NT2/D1 (cell line): ENCODE measurements at regions not wholly inside any gene's neighbourhood (a gene's known extent, or its start where the extent isn't known, plus 50 kb on each side); places are given as distances from the start of the nearest gene placed in this dataset.

Experiments used
- DNase-seq: peaks from one replicate; pipeline ENCODE4 v3.0.0-alpha.2; 2011; ENCODE audit warnings: low read depth, low spot score
- H3K27me3 ChIP-seq: 2 replicates; pipeline ENCODE4 v1.6.0; 2011; ENCODE audit warnings: mild to moderate bottlenecking; ENCODE audit not compliant: insufficient read length, insufficient read depth
- H3K36me3 ChIP-seq: 2 replicates; pipeline ENCODE4 v1.6.1; 2011; ENCODE audit warnings: mild to moderate bottlenecking, low read length, mixed read lengths; ENCODE audit not compliant: insufficient read depth, insufficient read length
- H3K4me1 ChIP-seq: 2 replicates; pipeline ENCODE4 v1.5.1; 2011; ENCODE audit not compliant: insufficient read depth, insufficient read length
- H3K4me3 ChIP-seq: 2 replicates; pipeline ENCODE4 v1.5.1; 2011; ENCODE audit warnings: low read depth; ENCODE audit not compliant: insufficient read length
- H3K9ac ChIP-seq: 2 replicates; pipeline ENCODE4 v1.6.0; 2011; ENCODE audit warnings: low read depth; ENCODE audit not compliant: insufficient read length
- H3K9me3 ChIP-seq: 2 replicates; pipeline ENCODE4 v1.5.1; 2011; ENCODE audit warnings: mild to moderate bottlenecking, low read length; ENCODE audit not compliant: insufficient read depth
- SUZ12 ChIP-seq: IDR thresholded peaks from 2 replicates; pipeline ENCODE4 v1.6.1; 2011; ENCODE audit not compliant: insufficient read length, insufficient read depth; ENCODE audit errors: extremely low read depth
- YY1 ChIP-seq: IDR thresholded peaks from 2 replicates; pipeline ENCODE4 v1.6.1; 2011; ENCODE audit not compliant: insufficient read length, insufficient read depth
- ZNF274 ChIP-seq: IDR thresholded peaks from 2 replicates; pipeline ENCODE4 v1.6.1; 2011; ENCODE audit warnings: mild to moderate bottlenecking, low read depth, low read length

GRCh38 chr9:16043756-16044578 lies 491.1 kb downstream of the CCDC171 start:
- Histone ChIP-seq H3K4me1 (no peaks in the 10 kb centered on the region), H3K27me3 (no peaks in the 10 kb centered on the region), H3K36me3 (no peaks in the 10 kb centered on the region), H3K9ac (no peak overlapping the region), H3K9me3 (no peaks in the 10 kb centered on the region), H3K4me3 (no peak overlapping the region)
- no peak for DNase-seq
- TF ChIP-seq SUZ12 (no peak), YY1 (no peak), ZNF274 (no peak)

- Histone ChIP-seq H3K4me3 (no peak overlapping the region), H3K9me3 (no peaks in the 10 kb centered on the region), H3K9ac (no peak overlapping the region), H3K36me3 (no peaks in the 10 kb centered on the region), H3K27me3 (no peaks in the 10 kb centered on the region), H3K4me1 (no peaks in the 10 kb centered on the region)
- DNase-seq: no peak
- TF ChIP-seq YY1: no peak
These were observed 491.7 kb downstream of the CCDC171 start for GRCh38 chr9:16044579-16044881.

GRCh38 chr9:16045651-16046280 lies 492.9 kb downstream of the CCDC171 start:
- no peak for TF ChIP-seq YY1
- TF ChIP-seq ZNF274: no peak
- no peak overlapping the region for H3K9ac ChIP-seq
- no peak for DNase-seq
- no peaks in the 10 kb centered on the region for H3K4me1 ChIP-seq
- no peaks in the 10 kb centered on the region for H3K36me3 ChIP-seq
- H3K9me3 ChIP-seq: no peaks in the 10 kb centered on the region
- H3K27me3 ChIP-seq: no peaks in the 10 kb centered on the region
- H3K4me3 ChIP-seq: no peak overlapping the region

- TF ChIP-seq SUZ12 (no peak), YY1 (no peak), ZNF274 (no peak)
- DNase-seq: no peak
- no peaks in the 10 kb centered on the region for H3K36me3 ChIP-seq
- no peaks in the 10 kb centered on the region for H3K4me1 ChIP-seq
- H3K27me3 ChIP-seq: no peaks in the 10 kb centered on the region
- H3K9me3 ChIP-seq: no peaks in the 10 kb centered on the region
- no peak overlapping the region for H3K4me3 ChIP-seq
- H3K9ac ChIP-seq: no peak overlapping the region
These were observed 493.9 kb downstream of the CCDC171 start for GRCh38 chr9:16046713-16047112.

GRCh38 chr9:16048129-16048528 lies 495.3 kb downstream of the CCDC171 start:
- no peak overlapping the region for H3K4me3 ChIP-seq

GRCh38 chr9:16052146-16052545 lies 499.3 kb downstream of the CCDC171 start:
- Histone ChIP-seq H3K9me3 (no peaks in the 10 kb centered on the region), H3K4me1 (no peaks in the 10 kb centered on the region), H3K36me3 (no peaks in the 10 kb centered on the region), H3K4me3 (no peak overlapping the region), H3K9ac (no peak overlapping the region), H3K27me3 (no peaks in the 10 kb centered on the region)
- TF ChIP-seq YY1 (no peak), SUZ12 (no peak), ZNF274 (no peak)
- DNase-seq: no peak

More at GRCh38 chr9:16048129-16048528, 495.3 kb downstream of the CCDC171 start:
- no peaks in the 10 kb centered on the region for H3K27me3 ChIP-seq
- TF ChIP-seq YY1: no peak
- H3K36me3 ChIP-seq: no peaks in the 10 kb centered on the region
- no peak overlapping the region for H3K9ac ChIP-seq
- no peak for DNase-seq
- H3K9me3 ChIP-seq: no peaks in the 10 kb centered on the region
- H3K4me1 ChIP-seq: no peaks in the 10 kb centered on the region

GRCh38 chr9:16052757-16053530 lies 500.1 kb downstream of the CCDC171 start:
- Histone ChIP-seq H3K27me3 (no peaks in the 10 kb centered on the region), H3K4me1 (peaks cover 2% of the 10 kb centered on the region), H3K9me3 (no peaks in the 10 kb centered on the region), H3K4me3 (no peak overlapping the region), H3K9ac (no peak overlapping the region), H3K36me3 (no peaks in the 10 kb centered on the region)
- DNase-seq: no peak
- no peak for TF ChIP-seq YY1
- TF ChIP-seq SUZ12: no peak
- no peak for TF ChIP-seq ZNF274
